SK-N-MC (cell line): ENCODE measurements at regions not wholly inside any gene's neighbourhood (a gene's known extent, or its start where the extent isn't known, plus 50 kb on each side); places are given as distances from the start of the nearest gene placed in this dataset.

Source experiments
- DNase-seq: peaks from one replicate; pipeline ENCODE4 v3.0.0-alpha.2; 2011; ENCODE audit warnings: low read depth, low spot score
- H3K27ac ChIP-seq: fragments of 200-600 bp; sonication (generic); 2 replicates; pipeline ENCODE4 v1.5.1; 2016; ENCODE audit warnings: mixed run types
- H3K36me3 ChIP-seq: fragments of 200-600 bp; sonication (generic); 2 replicates; pipeline ENCODE4 v1.6.1; 2017; ENCODE audit warnings: antibody characterized with exemption, low read length, mixed read lengths; ENCODE audit not compliant: insufficient read depth
- H3K4me3 ChIP-seq: fragments of 200-600 bp; sonication (generic); 2 replicates; pipeline ENCODE4 v1.5.1; 2016
- H3K9ac ChIP-seq: fragments of 200-600 bp; sonication (generic); 2 replicates; pipeline ENCODE4 v1.8.0; 2017; ENCODE audit warnings: mixed run types, mixed read lengths; ENCODE audit not compliant: insufficient read length
- H3K9me3 ChIP-seq: fragments of 200-600 bp; sonication (generic); 2 replicates; pipeline ENCODE4 v1.6.1; 2017; ENCODE audit warnings: low read depth, mild to moderate bottlenecking, antibody characterized with exemption, low read length, moderate library complexity, mixed read lengths
- EZH2 ChIP-seq: fragments of 200-600 bp; sonication (generic); IDR thresholded peaks from one replicate; pipeline ENCODE4 v1.6.1; 2017; ENCODE audit warnings: antibody characterized with exemption
- FOXP2 ChIP-seq: optimal IDR thresholded peaks from 2 replicates; pipeline ENCODE3; 2011; ENCODE audit warnings: mild to moderate bottlenecking, moderate library complexity; ENCODE audit not compliant: insufficient read depth; ENCODE audit errors: extremely low read length, control extremely low read depth
- POLR2AphosphoS5 ChIP-seq: IDR thresholded peaks from 2 replicates; pipeline ENCODE4 v1.6.1; 2012; ENCODE audit warnings: mild to moderate bottlenecking, low read depth, low read length, borderline replicate concordance

GRCh38 chr9:113753398-113754119 is 122.5 kb upstream of the ZNF618 start:
- DNase-seq: no peak
- TF ChIP-seq FOXP2 (no peak), POLR2AphosphoS5 (no peak), EZH2 (no peak)
- no peaks in the 10 kb centered on the region for H3K36me3 ChIP-seq
- no peak overlapping the region for H3K4me3 ChIP-seq
- no peak overlapping the region for H3K9ac ChIP-seq
- no peaks in the 10 kb centered on the region for H3K9me3 ChIP-seq
- H3K27ac ChIP-seq: no peak overlapping the region

- no peak for DNase-seq
- Histone ChIP-seq H3K27ac (no peak overlapping the region), H3K4me3 (no peak overlapping the region), H3K36me3 (no peaks in the 10 kb centered on the region), H3K9ac (no peak overlapping the region), H3K9me3 (no peaks in the 10 kb centered on the region)
- no peak for TF ChIP-seq EZH2
- no peak for TF ChIP-seq POLR2AphosphoS5
- TF ChIP-seq FOXP2: no peak
Measured at GRCh38 chr9:113754739-113755138, 121.4 kb upstream of the ZNF618 start.

DNA sequence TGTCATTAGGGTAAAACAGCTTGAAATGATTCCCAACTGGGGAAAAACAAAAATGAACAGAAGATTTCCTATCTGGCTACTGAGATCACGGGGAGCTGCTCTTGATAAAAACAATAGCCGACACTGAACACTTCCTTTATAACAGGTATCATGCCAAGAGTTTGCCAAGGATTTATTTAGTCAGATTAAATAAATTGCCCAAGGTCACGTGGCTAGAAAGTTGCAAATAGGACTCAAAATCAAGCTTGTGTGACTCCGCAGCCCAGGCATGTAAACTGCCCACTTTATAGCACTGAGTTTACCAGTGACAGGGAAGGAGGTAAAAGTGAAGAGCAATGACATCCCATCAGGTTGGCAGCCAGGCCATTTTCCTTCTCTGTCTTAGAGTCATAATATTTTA is 120.7 kb upstream of the ZNF618 start:
- Histone ChIP-seq H3K27ac (no peak overlapping the region), H3K4me3 (no peak overlapping the region), H3K36me3 (no peaks in the 10 kb centered on the region), H3K9ac (no peak overlapping the region), H3K9me3 (no peaks in the 10 kb centered on the region)
- no peak for DNase-seq
- no peak for TF ChIP-seq EZH2

- no peak for DNase-seq
- Histone ChIP-seq H3K9me3 (no peaks in the 10 kb centered on the region), H3K9ac (no peak overlapping the region), H3K27ac (no peak overlapping the region), H3K4me3 (no peak overlapping the region), H3K36me3 (no peaks in the 10 kb centered on the region)
- TF ChIP-seq FOXP2: no peak
- TF ChIP-seq EZH2: no peak
- TF ChIP-seq POLR2AphosphoS5: no peak
Measured at GRCh38 chr9:113756476-113757192, 119.5 kb upstream of the ZNF618 start.

DNA sequence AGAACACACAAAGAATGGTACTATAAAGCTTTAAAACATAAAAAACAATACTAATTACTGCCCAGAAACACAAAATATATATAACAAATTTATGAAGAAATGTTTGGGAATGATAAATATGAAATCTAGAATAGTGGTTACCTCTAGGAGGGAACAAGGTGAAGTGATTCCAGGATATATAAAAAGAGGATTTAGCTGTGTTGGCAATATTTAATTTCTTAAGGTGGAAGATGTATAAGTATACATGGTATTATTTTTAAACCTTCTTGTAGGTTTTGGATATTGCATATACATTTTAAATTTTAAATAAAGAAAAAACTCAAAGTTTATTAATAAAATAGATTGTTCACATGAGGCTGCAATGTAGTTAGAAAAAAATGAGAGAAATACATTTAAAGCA is 112.7 kb upstream of the ZNF618 start:
- TF ChIP-seq POLR2AphosphoS5: no peak
- TF ChIP-seq FOXP2: no peak
- TF ChIP-seq EZH2: no peak
- DNase-seq: no peak

GRCh38 chr9:113764572-113764971 is 111.5 kb upstream of the ZNF618 start:
- Histone ChIP-seq H3K27ac (no peak overlapping the region), H3K9ac (no peak overlapping the region), H3K4me3 (no peak overlapping the region), H3K36me3 (no peaks in the 10 kb centered on the region), H3K9me3 (no peaks in the 10 kb centered on the region)
- TF ChIP-seq EZH2 (no peak), POLR2AphosphoS5 (no peak), FOXP2 (no peak)
- DNase-seq: no peak

More for the DNA sequence above, 112.7 kb upstream of the ZNF618 start:
- Histone ChIP-seq H3K9ac (no peak overlapping the region), H3K27ac (no peak overlapping the region), H3K9me3 (no peaks in the 10 kb centered on the region), H3K36me3 (no peaks in the 10 kb centered on the region), H3K4me3 (no peak overlapping the region)

DNA sequence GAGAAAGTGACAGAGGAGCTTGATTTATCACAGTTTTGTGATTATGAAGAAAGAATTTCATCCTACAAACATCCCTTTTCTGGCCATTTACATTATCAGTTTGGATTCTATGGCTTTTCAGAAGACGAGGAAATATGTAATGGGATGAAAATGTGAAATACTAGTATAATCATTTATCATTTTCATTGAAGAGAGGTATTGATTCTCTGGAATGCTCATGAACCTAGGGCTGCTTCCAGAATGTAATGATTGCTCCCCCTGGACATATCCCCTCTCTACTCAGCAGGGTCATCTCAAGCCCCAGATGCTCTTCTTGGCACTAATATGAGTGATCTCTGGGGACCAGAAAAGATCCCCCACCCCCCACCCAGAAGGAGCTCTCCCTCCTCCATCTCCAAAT is 106.7 kb upstream of the ZNF618 start:
- TF ChIP-seq EZH2: no peak
- no peak for TF ChIP-seq FOXP2
- no peak for TF ChIP-seq POLR2AphosphoS5
- Histone ChIP-seq H3K4me3 (no peak overlapping the region), H3K9me3 (no peaks in the 10 kb centered on the region), H3K36me3 (no peaks in the 10 kb centered on the region), H3K9ac (no peak overlapping the region), H3K27ac (no peak overlapping the region)
- no peak for DNase-seq

GRCh38 chr9:113770396-113770795 is 105.7 kb upstream of the ZNF618 start:
- TF ChIP-seq EZH2 (no peak), FOXP2 (no peak), POLR2AphosphoS5 (no peak)
- no peaks in the 10 kb centered on the region for H3K9me3 ChIP-seq
- no peak overlapping the region for H3K4me3 ChIP-seq
- no peak for DNase-seq
- no peak overlapping the region for H3K27ac ChIP-seq
- no peak overlapping the region for H3K9ac ChIP-seq
- no peaks in the 10 kb centered on the region for H3K36me3 ChIP-seq

- H3K4me3 ChIP-seq: no peak overlapping the region
- no peak overlapping the region for H3K9ac ChIP-seq
- no peaks in the 10 kb centered on the region for H3K36me3 ChIP-seq
- no peaks in the 10 kb centered on the region for H3K9me3 ChIP-seq
- H3K27ac ChIP-seq: no peak overlapping the region
- TF ChIP-seq POLR2AphosphoS5: no peak
- no peak for DNase-seq
Measured at GRCh38 chr9:113771199-113771598, 104.9 kb upstream of the ZNF618 start.
